ENCODE measurements at regions not wholly inside any gene's neighbourhood (a gene's known extent, or its start where the extent isn't known, plus 50 kb on each side); places are given as distances from the start of the nearest gene placed in this dataset.
"Not testable (repeated sequence)": the region's sequence is repeated elsewhere in the genome, so short reads cannot be mapped to it uniquely, and the experiment has no call there.

DNA sequence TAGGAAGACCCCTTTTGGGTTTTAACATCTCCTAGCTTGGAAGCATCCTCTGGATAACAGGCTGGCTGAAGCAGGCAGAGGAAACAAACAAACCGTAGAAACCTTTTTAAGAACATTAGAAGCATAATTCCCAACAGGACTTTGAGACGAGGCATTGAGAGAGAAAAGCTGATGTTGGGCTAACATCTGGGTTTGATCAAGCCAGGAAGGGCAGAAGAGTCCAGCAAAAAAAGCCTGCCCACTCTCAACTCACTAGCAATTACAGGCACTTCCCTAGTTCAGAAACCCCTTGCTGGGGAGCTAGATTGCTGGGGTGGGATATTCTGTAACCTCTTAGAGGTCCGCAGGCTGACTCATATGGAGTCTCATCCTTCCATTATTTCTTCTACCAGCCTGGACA, 75.4 kb upstream of the CTNNA1 start:
- DNase-seq (ENCODE audit: insufficient read length, low spot score), result no peak
- FAIRE-seq, result no peak
- TF ChIP-seq, protein P1, sequence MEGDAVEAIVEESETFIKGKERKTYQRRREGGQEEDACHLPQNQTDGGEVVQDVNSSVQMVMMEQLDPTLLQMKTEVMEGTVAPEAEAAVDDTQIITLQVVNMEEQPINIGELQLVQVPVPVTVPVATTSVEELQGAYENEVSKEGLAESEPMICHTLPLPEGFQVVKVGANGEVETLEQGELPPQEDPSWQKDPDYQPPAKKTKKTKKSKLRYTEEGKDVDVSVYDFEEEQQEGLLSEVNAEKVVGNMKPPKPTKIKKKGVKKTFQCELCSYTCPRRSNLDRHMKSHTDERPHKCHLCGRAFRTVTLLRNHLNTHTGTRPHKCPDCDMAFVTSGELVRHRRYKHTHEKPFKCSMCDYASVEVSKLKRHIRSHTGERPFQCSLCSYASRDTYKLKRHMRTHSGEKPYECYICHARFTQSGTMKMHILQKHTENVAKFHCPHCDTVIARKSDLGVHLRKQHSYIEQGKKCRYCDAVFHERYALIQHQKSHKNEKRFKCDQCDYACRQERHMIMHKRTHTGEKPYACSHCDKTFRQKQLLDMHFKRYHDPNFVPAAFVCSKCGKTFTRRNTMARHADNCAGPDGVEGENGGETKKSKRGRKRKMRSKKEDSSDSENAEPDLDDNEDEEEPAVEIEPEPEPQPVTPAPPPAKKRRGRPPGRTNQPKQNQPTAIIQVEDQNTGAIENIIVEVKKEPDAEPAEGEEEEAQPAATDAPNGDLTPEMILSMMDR (IDR thresholded peaks at IDR 0.05; ENCODE audit: insufficient read depth, missing control alignments), result no peak

DNA sequence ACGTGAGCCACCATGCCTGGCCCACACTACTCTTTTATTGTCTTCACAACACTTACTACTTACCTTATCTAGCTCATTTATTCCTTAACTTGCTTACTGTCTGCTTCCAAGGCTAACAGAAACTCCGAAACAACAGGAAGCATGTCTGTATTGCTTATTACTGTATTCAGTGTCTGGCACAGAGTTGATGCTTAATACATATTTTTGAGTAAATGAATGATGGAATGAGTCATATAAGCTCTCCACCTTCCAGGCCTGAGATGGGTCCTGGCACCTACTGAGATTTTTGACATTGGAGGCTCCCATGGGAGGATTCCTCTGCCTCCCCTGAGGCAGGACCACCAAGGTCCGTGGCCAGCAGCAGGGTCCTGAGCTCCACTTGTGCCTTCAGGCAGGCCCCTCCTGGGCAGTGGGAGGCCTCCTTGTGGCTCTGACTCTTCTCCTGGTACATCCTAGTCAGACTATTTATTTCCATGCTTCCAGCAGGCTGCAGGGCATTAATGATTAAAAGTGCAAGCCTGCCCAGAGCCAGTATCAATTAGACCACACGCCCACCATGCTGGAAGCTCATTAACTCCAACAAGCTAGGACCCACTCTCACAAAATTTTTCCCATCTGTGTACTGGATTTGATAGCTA, 76.5 kb upstream of the CTNNA1 start:
- DNase-seq (ENCODE audit: insufficient read length, low spot score), result no peak
- TF ChIP-seq, protein P1 (IDR thresholded peaks at IDR 0.05; ENCODE audit: insufficient read depth, missing control alignments), result no peak
- no peak for FAIRE-seq

- TF ChIP-seq, protein P1 (IDR thresholded peaks at IDR 0.05; ENCODE audit: insufficient read depth, missing control alignments), result no peak
- DNase-seq (ENCODE audit: insufficient read length, low spot score) (no peak), FAIRE-seq (no peak)
Measured at GRCh38 chr5:138676002-138676401, 77.2 kb upstream of the CTNNA1 start.

- TF ChIP-seq, protein P1 (IDR thresholded peaks at IDR 0.05; ENCODE audit: insufficient read depth, missing control alignments), result no peak
- FAIRE-seq, result no peak
- no peak for DNase-seq (ENCODE audit: insufficient read length, low spot score)
Measured at GRCh38 chr5:138668451-138669380, 84.5 kb upstream of the CTNNA1 start.

- FAIRE-seq; DNase-seq (ENCODE audit: insufficient read length, low spot score): not testable (repeated sequence)
Measured at GRCh38 chr5:138667782-138668331, 85.4 kb upstream of the CTNNA1 start.

DNA sequence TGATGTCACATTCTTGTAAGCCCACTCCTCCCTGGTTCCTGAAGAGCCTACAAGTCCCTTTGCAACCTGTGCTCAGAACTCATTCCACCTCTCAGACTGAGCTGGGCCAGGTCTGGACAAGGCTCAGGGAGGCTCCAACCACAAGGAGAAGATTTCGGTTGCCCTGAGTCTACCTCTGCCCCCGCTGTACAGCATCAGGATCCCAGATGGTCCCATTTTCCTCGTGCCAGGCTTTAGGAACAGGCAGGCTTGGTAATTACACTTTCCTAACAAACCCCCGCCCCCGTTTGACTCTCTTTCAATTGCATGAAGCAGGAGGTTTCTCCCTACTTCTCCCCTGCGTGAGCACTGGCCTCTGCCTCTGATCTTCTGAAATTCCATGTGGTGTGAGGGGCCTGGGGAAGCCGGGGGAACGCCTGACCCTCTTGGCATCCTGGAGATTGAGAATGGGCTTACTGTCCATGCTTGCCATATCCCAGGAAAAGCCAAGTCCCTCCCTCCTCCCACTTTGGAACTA, 86.9 kb upstream of the CTNNA1 start:
- no peak for DNase-seq (ENCODE audit: insufficient read length, low spot score)
- TF ChIP-seq, protein P1 (IDR thresholded peaks at IDR 0.05; ENCODE audit: insufficient read depth, missing control alignments), result no peak
- FAIRE-seq, result no peak

DNA sequence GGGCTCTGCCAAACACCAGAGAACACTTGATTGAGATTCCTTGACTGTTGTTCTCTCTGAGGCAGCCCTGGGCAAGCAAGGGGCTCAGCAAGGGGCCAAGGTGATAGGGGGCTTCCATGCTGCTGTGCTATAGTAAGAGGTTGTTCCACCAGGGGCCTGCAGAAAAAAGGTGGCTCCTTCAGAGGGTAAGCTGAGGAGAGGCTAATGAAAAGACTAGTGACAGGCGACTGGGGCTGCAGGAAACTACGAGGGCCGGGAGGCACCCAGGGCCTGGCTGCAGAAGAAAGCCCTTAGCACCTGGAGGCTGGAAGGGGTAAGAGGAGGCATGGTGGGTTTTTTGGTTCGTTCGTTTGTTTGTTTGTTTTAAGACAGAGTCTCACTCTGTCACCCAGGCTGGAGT, 88.0 kb upstream of the CTNNA1 start:
- TF ChIP-seq, protein P1 (IDR thresholded peaks at IDR 0.05; ENCODE audit: insufficient read depth, missing control alignments), result no peak

More for the DNA sequence above, 88.0 kb upstream of the CTNNA1 start:
- FAIRE-seq (no peak), DNase-seq (ENCODE audit: insufficient read length, low spot score) (no peak)

Measured in D721Med (cell line).